ENCODE measurements at regions not wholly inside any gene's neighbourhood (a gene's known extent, or its start where the extent isn't known, plus 50 kb on each side); places are given as distances from the start of the nearest gene placed in this dataset.

- DNase-seq (ENCODE audit: low spot score) = no peak
Measured at GRCh38 chr10:10855151-10855581, 162.5 kb upstream of the CELF2 start.

- no peak for DNase-seq (ENCODE audit: low spot score)
Measured at GRCh38 chr10:10860455-10860976, 157.2 kb upstream of the CELF2 start.

GRCh38 chr10:10865303-10865702 is 152.4 kb upstream of the CELF2 start:
- peak; percentile 7 for DNase-seq (ENCODE audit: low spot score)

GRCh38 chr10:10865913-10866312 is 151.8 kb upstream of the CELF2 start:
- DNase-seq (ENCODE audit: low spot score) = no peak

GRCh38 chr10:10869592-10869991 is 148.1 kb upstream of the CELF2 start:
- no peak for DNase-seq (ENCODE audit: low spot score)

GRCh38 chr10:10870523-10871241 is 147.0 kb upstream of the CELF2 start:
- no peak for DNase-seq (ENCODE audit: low spot score)

- no peak for DNase-seq (ENCODE audit: low spot score)
Measured at GRCh38 chr10:10871352-10871751, 146.3 kb upstream of the CELF2 start.

GRCh38 chr10:10872035-10872673 is 145.5 kb upstream of the CELF2 start:
- DNase-seq (ENCODE audit: low spot score) = peak; percentile 20

- no peak for DNase-seq (ENCODE audit: low spot score)
Measured at GRCh38 chr10:10872764-10873163, 144.9 kb upstream of the CELF2 start.

GRCh38 chr10:10873289-10873688 is 144.4 kb upstream of the CELF2 start:
- no peak for DNase-seq (ENCODE audit: low spot score)

GRCh38 chr10:10873915-10874314 is 143.8 kb upstream of the CELF2 start:
- DNase-seq (ENCODE audit: low spot score) = no peak

GRCh38 chr10:10878963-10879362 is 138.7 kb upstream of the CELF2 start:
- no peak for DNase-seq (ENCODE audit: low spot score)

GRCh38 chr10:10881117-10881813 is 136.4 kb upstream of the CELF2 start:
- DNase-seq (ENCODE audit: low spot score) = no peak

GRCh38 chr10:10883737-10884136 is 133.9 kb upstream of the CELF2 start:
- DNase-seq (ENCODE audit: low spot score) = no peak

GRCh38 chr10:10886861-10887531 is 130.7 kb upstream of the CELF2 start:
- no peak for DNase-seq (ENCODE audit: low spot score)

GRCh38 chr10:10891124-10892082 is 126.3 kb upstream of the CELF2 start:
- no peak for DNase-seq (ENCODE audit: low spot score)

- DNase-seq (ENCODE audit: low spot score) = no peak
Measured at GRCh38 chr10:10892290-10892875, 125.3 kb upstream of the CELF2 start.

- no peak for DNase-seq (ENCODE audit: low spot score)
Measured at GRCh38 chr10:10897400-10897799, 120.3 kb upstream of the CELF2 start.

- DNase-seq (ENCODE audit: low spot score) = no peak
Measured at GRCh38 chr10:10901906-10902305, 115.8 kb upstream of the CELF2 start.

- no peak for DNase-seq (ENCODE audit: low spot score)
Measured at GRCh38 chr10:10902951-10903350, 114.7 kb upstream of the CELF2 start.

- no peak for DNase-seq (ENCODE audit: low spot score)
Measured at GRCh38 chr10:10903620-10904019, 114.1 kb upstream of the CELF2 start.

Measured in COLO829 (cell line).